GM19372 (cell line): ENCODE measurements at regions not wholly inside any gene's neighbourhood (a gene's known extent, or its start where the extent isn't known, plus 50 kb on each side); places are given as distances from the start of the nearest gene placed in this dataset.

Source experiments
- ATAC-seq: cut with Tn5 transposase; IDR thresholded peaks from one replicate; pipeline ENCODE4 v1.9.1; 2021; ENCODE audit warnings: mild to moderate bottlenecking, low read depth, moderate library complexity; ENCODE audit not compliant: unreplicated experiment

- ATAC-seq: no peak
These were observed 527.5 kb downstream of the RFC3 start for GRCh38 chr13:34345258-34345965.

- ATAC-seq: no peak
These were observed 528.7 kb downstream of the RFC3 start for GRCh38 chr13:34346626-34347025.

- ATAC-seq: no peak
These were observed 530.0 kb downstream of the RFC3 start for GRCh38 chr13:34347784-34348573.

- no peak for ATAC-seq
These were observed 531.3 kb downstream of the RFC3 start for GRCh38 chr13:34349091-34349722.

- ATAC-seq: no peak
These were observed 532.7 kb downstream of the RFC3 start for GRCh38 chr13:34350671-34351070.

- no peak for ATAC-seq
These were observed 533.2 kb downstream of the RFC3 start for GRCh38 chr13:34351134-34351533.

- no peak for ATAC-seq
These were observed 535.0 kb downstream of the RFC3 start for GRCh38 chr13:34352958-34353357.

- no peak for ATAC-seq
These were observed 538.9 kb downstream of the RFC3 start for GRCh38 chr13:34356686-34357434.

GRCh38 chr13:34357435-34358232 is 539.7 kb downstream of the RFC3 start:
- ATAC-seq: no peak

- no peak for ATAC-seq
These were observed 541.0 kb downstream of the RFC3 start for GRCh38 chr13:34358811-34359513.

GRCh38 chr13:34360702-34361101 is 542.8 kb downstream of the RFC3 start:
- ATAC-seq: no peak

- ATAC-seq: no peak
These were observed 543.6 kb downstream of the RFC3 start for GRCh38 chr13:34361560-34361959.

GRCh38 chr13:34363266-34363665 is 545.3 kb downstream of the RFC3 start:
- ATAC-seq: no peak

- no peak for ATAC-seq
These were observed 546.7 kb downstream of the RFC3 start for GRCh38 chr13:34364633-34365032.

GRCh38 chr13:34369931-34370330 is 552.0 kb downstream of the RFC3 start:
- no peak for ATAC-seq

GRCh38 chr13:34371108-34371507 is 553.2 kb downstream of the RFC3 start:
- no peak for ATAC-seq

GRCh38 chr13:34371645-34372395 is 553.9 kb downstream of the RFC3 start:
- ATAC-seq: no peak

GRCh38 chr13:34372581-34372980 is 554.6 kb downstream of the RFC3 start:
- no peak for ATAC-seq

GRCh38 chr13:34376483-34376882 is 558.5 kb downstream of the RFC3 start:
- ATAC-seq: no peak
